ENCODE measurements at regions not wholly inside any gene's neighbourhood (a gene's known extent, or its start where the extent isn't known, plus 50 kb on each side); places are given as distances from the start of the nearest gene placed in this dataset.

GRCh38 chr3:182050932-182051331 is 339.2 kb downstream of the SOX2 start:
- no peaks in the 10 kb centered on the region for H3K9me3 ChIP-seq (ENCODE audit: severe bottlenecking)
- DNase-seq (ENCODE audit: low spot score) (no peak), ATAC-seq (ENCODE audit: low read depth) (no peak)
- no peak for TF ChIP-seq CTCF (IDR thresholded peaks at IDR 0.05; ENCODE audit: poor library complexity, severe bottlenecking)
- no peak overlapping the region for H3K4me3 ChIP-seq (ENCODE audit: severe bottlenecking)
- H3K4me1 ChIP-seq (ENCODE audit: insufficient read depth, poor library complexity, severe bottlenecking), result peaks cover 13% of the 10 kb centered on the region
- H3K36me3 ChIP-seq (ENCODE audit: low read depth), result no peaks in the 10 kb centered on the region
- H3K27me3 ChIP-seq (ENCODE audit: insufficient read depth, poor library complexity, severe bottlenecking), result no peaks in the 10 kb centered on the region
- H3K27ac ChIP-seq (ENCODE audit: poor library complexity, severe bottlenecking), result no peak overlapping the region

DNA sequence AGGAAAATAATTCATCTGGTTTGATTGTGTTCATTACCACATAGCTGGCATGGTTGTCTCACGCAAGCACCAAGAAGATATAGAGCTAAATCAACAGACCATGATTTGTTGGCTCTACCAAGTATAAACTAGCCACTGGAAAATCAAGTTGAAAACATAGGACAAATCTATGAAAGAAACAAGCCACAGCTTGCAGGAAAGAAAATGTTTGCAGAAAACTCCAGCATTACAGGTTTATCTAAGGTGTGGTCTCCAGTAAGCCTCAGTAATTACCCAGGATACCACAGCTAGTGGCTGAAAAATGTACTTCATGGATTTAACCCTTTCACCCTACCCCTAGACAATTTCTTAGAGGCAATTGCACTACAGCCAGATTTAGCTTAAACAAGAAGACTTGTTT is 340.6 kb downstream of the SOX2 start:
- TF ChIP-seq CTCF (IDR thresholded peaks at IDR 0.05; ENCODE audit: poor library complexity, severe bottlenecking), result no peak
- DNase-seq (ENCODE audit: low spot score), result no peak

DNA sequence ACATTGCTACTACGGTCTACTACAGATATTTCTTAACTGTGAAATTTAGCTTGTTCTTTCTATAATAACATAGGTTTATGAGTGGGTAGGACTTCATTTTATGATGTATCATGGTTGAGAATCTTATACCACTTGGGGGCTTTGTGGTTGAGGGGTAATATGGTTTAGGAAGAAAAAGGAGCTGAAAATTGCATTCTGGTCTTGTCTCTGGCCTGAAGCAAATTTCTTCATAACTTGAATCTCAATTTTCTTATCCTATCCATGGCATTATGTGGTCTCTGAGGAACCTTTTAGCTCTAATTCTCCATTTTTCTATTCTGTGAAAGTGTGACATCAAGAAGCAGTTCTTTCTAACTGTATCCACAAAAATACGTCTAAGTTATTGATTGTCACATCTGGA is 341.0 kb downstream of the SOX2 start:
- Histone ChIP-seq H3K4me1 (ENCODE audit: insufficient read depth, poor library complexity, severe bottlenecking) (peaks cover 13% of the 10 kb centered on the region), H3K9me3 (ENCODE audit: severe bottlenecking) (no peaks in the 10 kb centered on the region), H3K4me3 (ENCODE audit: severe bottlenecking) (no peak overlapping the region), H3K27ac (ENCODE audit: poor library complexity, severe bottlenecking) (peak overlapping the region; percentile 32), H3K36me3 (ENCODE audit: low read depth) (no peaks in the 10 kb centered on the region), H3K27me3 (ENCODE audit: insufficient read depth, poor library complexity, severe bottlenecking) (no peaks in the 10 kb centered on the region)
- no peak for TF ChIP-seq CTCF (IDR thresholded peaks at IDR 0.05; ENCODE audit: poor library complexity, severe bottlenecking)
- ATAC-seq (ENCODE audit: low read depth) (no peak), DNase-seq (ENCODE audit: low spot score) (no peak)

More for the DNA sequence above, 340.6 kb downstream of the SOX2 start:
- Histone ChIP-seq H3K9me3 (ENCODE audit: severe bottlenecking) (no peaks in the 10 kb centered on the region), H3K4me3 (ENCODE audit: severe bottlenecking) (no peak overlapping the region), H3K36me3 (ENCODE audit: low read depth) (no peaks in the 10 kb centered on the region), H3K27me3 (ENCODE audit: insufficient read depth, poor library complexity, severe bottlenecking) (no peaks in the 10 kb centered on the region), H3K4me1 (ENCODE audit: insufficient read depth, poor library complexity, severe bottlenecking) (peaks cover 13% of the 10 kb centered on the region), H3K27ac (ENCODE audit: poor library complexity, severe bottlenecking) (peak overlapping the region; percentile 32)
- ATAC-seq (ENCODE audit: low read depth), result peak; percentile 86

- no peak for TF ChIP-seq CTCF (IDR thresholded peaks at IDR 0.05; ENCODE audit: poor library complexity, severe bottlenecking)
- ATAC-seq (ENCODE audit: low read depth), result peak; percentile 70; the same call in 1 of the 3 replicates
- H3K27me3 ChIP-seq (ENCODE audit: insufficient read depth, poor library complexity, severe bottlenecking), result no peaks in the 10 kb centered on the region
These were observed 346.8 kb downstream of the SOX2 start for GRCh38 chr3:182058488-182058887.

GRCh38 chr3:182063742-182064141 is 352.0 kb downstream of the SOX2 start:
- 0 out of 3 replicates have a peak, but pooled peaks have one; percentile 51 for ATAC-seq (ENCODE audit: low read depth)
- no peak for DNase-seq (ENCODE audit: low spot score)
- Histone ChIP-seq H3K36me3 (ENCODE audit: low read depth) (no peaks in the 10 kb centered on the region), H3K27me3 (ENCODE audit: insufficient read depth, poor library complexity, severe bottlenecking) (no peaks in the 10 kb centered on the region), H3K4me3 (ENCODE audit: severe bottlenecking) (no peak overlapping the region), H3K9me3 (ENCODE audit: severe bottlenecking) (no peaks in the 10 kb centered on the region), H3K4me1 (ENCODE audit: insufficient read depth, poor library complexity, severe bottlenecking) (peaks cover 9% of the 10 kb centered on the region), H3K27ac (ENCODE audit: poor library complexity, severe bottlenecking) (peak overlapping the region; percentile 26)
- TF ChIP-seq CTCF (IDR thresholded peaks at IDR 0.05; ENCODE audit: poor library complexity, severe bottlenecking), result no peak

More at GRCh38 chr3:182058488-182058887, 346.8 kb downstream of the SOX2 start:
- Histone ChIP-seq H3K4me3 (ENCODE audit: severe bottlenecking) (no peak overlapping the region), H3K4me1 (ENCODE audit: insufficient read depth, poor library complexity, severe bottlenecking) (peaks cover 1% of the 10 kb centered on the region), H3K27ac (ENCODE audit: poor library complexity, severe bottlenecking) (no peak overlapping the region), H3K36me3 (ENCODE audit: low read depth) (no peaks in the 10 kb centered on the region), H3K9me3 (ENCODE audit: severe bottlenecking) (no peaks in the 10 kb centered on the region)
- DNase-seq (ENCODE audit: low spot score), result no peak

Measured in RWPE2 (cell line).